B cell (primary cell): ENCODE measurements at regions not wholly inside any gene's neighbourhood (a gene's known extent, or its start where the extent isn't known, plus 50 kb on each side); places are given as distances from the start of the nearest gene placed in this dataset.

ENCODE experiments used
- ATAC-seq: fragments of 200-7000 bp; cut with Tn5 transposase; one replicate; pipeline ENCODE4 v1.10.0; 2021; ENCODE audit warnings: low read depth, mild to moderate bottlenecking, moderate number of reproducible peaks, moderate library complexity
- CTCF ChIA-PET: fragments of 350-600 bp; sonication (Branson Sonifier 250); formaldehyde crosslinking; loops from one replicate; lab custom pipeline; 2021; ENCODE audit warnings: antibody characterized with exemption, inconsistent platforms; lab: Charles Lee
- POLR2A ChIA-PET: fragments of 350-600 bp; sonication (Branson Sonifier 250); formaldehyde crosslinking; loops from one replicate; lab custom pipeline; 2021; ENCODE audit warnings: antibody characterized with exemption; lab: Charles Lee
- DNase-seq: peaks from one replicate; pipeline ENCODE4 v3.0.0; 2013
- H2AFZ ChIP-seq: 2 replicates; pipeline ENCODE4 v1.6.1; 2012; ENCODE audit warnings: mild to moderate bottlenecking, low read depth, low read length; ENCODE audit not compliant: insufficient read depth, poor library complexity, severe bottlenecking
- H3K27ac ChIP-seq, 2 donors: 1 replicate in 1 of 2; 2 replicates in 1 of 2; pipeline ENCODE4 v1.5.1; 2012 to 2013; ENCODE audit warnings: low read length in 2 of 2, mild to moderate bottlenecking in 2 of 2, moderate library complexity in 1 of 2
- H3K27me3 ChIP-seq, 4 experiments: fragments of 200-600 bp in 1 of 4; sonication (generic) in 1 of 4; replicated peaks in 1 of 4; 1 replicate in 2 of 4; 2 replicates in 2 of 4; pipeline versions ENCODE4 v1.6.1 to v1.7.0; 2013 to 2016; ENCODE audit warnings: low read length in 3 of 4, mild to moderate bottlenecking in 2 of 4, mixed read lengths in 1 of 4, moderate library complexity in 1 of 4; ENCODE audit not compliant: insufficient read depth in 4 of 4, control insufficient read depth in 3 of 4; ENCODE audit errors: control extremely low read depth in 1 of 4
- H3K36me3 ChIP-seq, 2 experiments: replicated peaks in 1 of 2; 1 replicate in 1 of 2; 2 replicates in 1 of 2; pipeline versions ENCODE4 v1.6.1 to v1.7.1; 2013; ENCODE audit warnings: low read length in 1 of 2; ENCODE audit not compliant: insufficient read depth in 2 of 2, control insufficient read depth in 1 of 2; ENCODE audit errors: control extremely low read depth in 1 of 2, extremely low read depth in 1 of 2
- H3K4me1 ChIP-seq, 2 donors: fragments of 200-600 bp in 1 of 2; sonication (generic) in 1 of 2; 1 replicate in 1 of 2; 2 replicates in 1 of 2; pipeline versions ENCODE4 v1.5.1 to v1.6.1; 2013 to 2017; ENCODE audit warnings: low read length in 2 of 2; ENCODE audit not compliant: control insufficient read depth in 2 of 2, insufficient read depth in 2 of 2
- H3K4me2 ChIP-seq: replicated peaks from 2 replicates; pipeline ENCODE3; 2012; ENCODE audit warnings: mild to moderate bottlenecking, low read depth, low read length; ENCODE audit not compliant: poor library complexity, severe bottlenecking
- H3K4me3 ChIP-seq, 5 experiments: fragments of 200-600 bp in 1 of 5; sonication (generic) in 1 of 5; 1 replicate in 3 of 5; 2 replicates in 2 of 5; pipeline versions ENCODE4 v1.5.1 to v1.7.0; 2011 to 2016; ENCODE audit warnings: low read length in 4 of 5, mild to moderate bottlenecking in 4 of 5, low read depth in 2 of 5, control low read depth in 1 of 5, moderate library complexity in 1 of 5; ENCODE audit not compliant: insufficient read depth in 1 of 5; ENCODE audit errors: control extremely low read depth in 1 of 5, extremely low read depth in 1 of 5
- H3K79me2 ChIP-seq: fragments of 200-600 bp; sonication (generic); one replicate; pipeline ENCODE4 v1.6.0; 2016; ENCODE audit warnings: low read length; ENCODE audit not compliant: control insufficient read depth, insufficient read depth
- H3K9ac ChIP-seq: fragments of 200-600 bp; sonication (generic); 2 replicates; pipeline ENCODE4 v1.6.1; 2017; ENCODE audit warnings: mild to moderate bottlenecking, low read length, moderate library complexity
- H3K9me3 ChIP-seq, 3 donors: one replicate each; pipeline versions ENCODE4 v1.6.1 to v1.7.1; 2013; ENCODE audit warnings: low read length in 2 of 3; ENCODE audit not compliant: control insufficient read depth in 2 of 3, insufficient read depth in 1 of 3; ENCODE audit errors: control extremely low read depth in 1 of 3
- H4K20me1 ChIP-seq: 2 replicates; pipeline ENCODE4 v1.6.0; 2012; ENCODE audit warnings: mild to moderate bottlenecking, low read length; ENCODE audit not compliant: insufficient read depth, control insufficient read depth, poor library complexity, severe bottlenecking
- H3K27ac Mint-ChIP-seq: one replicate; pipeline ENCODE4 v1.8.0; 2021; ENCODE audit warnings: mixed read lengths
- H3K27me3 Mint-ChIP-seq: one replicate; pipeline ENCODE4 v1.8.0; 2021; ENCODE audit warnings: mixed read lengths
- H3K4me1 Mint-ChIP-seq: one replicate; pipeline ENCODE4 v1.8.0; 2021; ENCODE audit warnings: mixed read lengths
- H3K4me3 Mint-ChIP-seq: one replicate; pipeline ENCODE4 v1.8.0; 2021; ENCODE audit warnings: mixed read lengths
- H3K9me3 Mint-ChIP-seq: one replicate; pipeline ENCODE4 v1.8.0; 2022; ENCODE audit warnings: mixed read lengths; ENCODE audit not compliant: insufficient read depth
- CTCF ChIP-seq: fragments of 200-600 bp; IDR thresholded peaks from one replicate; pipeline ENCODE4 v1.8.0; 2022; ENCODE audit warnings: antibody characterized with exemption, mild to moderate bottlenecking
- EZH2 ChIP-seq: IDR thresholded peaks from 2 replicates; pipeline ENCODE4 v1.6.1; 2012; ENCODE audit warnings: borderline replicate concordance, low read depth, mild to moderate bottlenecking, moderate library complexity, low read length; ENCODE audit not compliant: insufficient read depth, poor library complexity, severe bottlenecking
- WGBS: methylation state at CpG from one replicate; pipeline ENCODE4 v1.1.5; 2013; ENCODE audit warnings: missing lambda C conversion rate; ENCODE audit not compliant: insufficient coverage; 5-methylcytosine and 5-hydroxymethylcytosine counted together
- intact Hi-C: fragments of 100-400 bp; cut with micrococcal nuclease; formaldehyde crosslinking; loops from one replicate; pipeline ENCODE4 v1.10.0; 2022

GRCh38 chr20:11188843-11189603, 515.2 kb upstream of the JAG1 start:
- WGBS, result 95% methylated on average over 2 of the region's 8 CpGs
- H3K4me2 ChIP-seq, result no peak overlapping the region
- no peaks in the 10 kb centered on the region for H3K4me1 Mint-ChIP-seq

More at GRCh38 chr20:11188843-11189603, 515.2 kb upstream of the JAG1 start:
- Histone ChIP-seq H2AFZ (no peak overlapping the region), H3K27ac (no peak overlapping the region), H3K4me3 (no peak overlapping the region), H3K4me1 (no peaks in the 10 kb centered on the region), H3K79me2 (no peaks in the 10 kb centered on the region), H3K36me3 (no peaks in the 10 kb centered on the region), H3K27me3 (no peaks in the 10 kb centered on the region), H3K9ac (no peak overlapping the region), H4K20me1 (no peaks in the 10 kb centered on the region), H3K9me3 (no peaks in the 10 kb centered on the region)
- intact Hi-C loops, result no loop called here
- TF ChIP-seq CTCF (no peak), EZH2 (no peak)
- no peak for DNase-seq
- ChIA-PET POLR2A (no interaction called here), CTCF (no interaction called here)
- H3K4me3 Mint-ChIP-seq, result no peak overlapping the region
- no peaks in the 10 kb centered on the region for H3K9me3 Mint-ChIP-seq
- no peaks in the 10 kb centered on the region for H3K27me3 Mint-ChIP-seq
- ATAC-seq, result no peak
- H3K27ac Mint-ChIP-seq, result no peak overlapping the region
